Stomach (tissue), 8 donors: ENCODE measurements at regions not wholly inside any gene's neighbourhood (a gene's known extent, or its start where the extent isn't known, plus 50 kb on each side); places are given as distances from the start of the nearest gene placed in this dataset.
"Not testable (repeated sequence)": the region's sequence is repeated elsewhere in the genome, so short reads cannot be mapped to it uniquely, and the experiment has no call there.

Experiments used
- DNase-seq, 2 donors: peaks; one replicate each; pipeline versions ENCODE4 v3.0.0 to v3.0.0-alpha.2; 2013 to 2019
- H3K27ac ChIP-seq, 5 donors: fragments of 200-600 bp in 4 of 5; sonication (generic) in 4 of 5; one replicate each; pipeline ENCODE4 v1.5.1; 2013 to 2019; ENCODE audit warnings: mild to moderate bottlenecking in 1 of 5, moderate library complexity in 1 of 5
- H3K27me3 ChIP-seq, 3 donors: fragments of 200-600 bp; sonication (generic); one replicate each; pipeline ENCODE4 v1.5.1; 2017 to 2019; ENCODE audit warnings: mixed run types in 1 of 3
- H3K36me3 ChIP-seq, 4 donors: fragments of 200-600 bp; sonication (generic); 1 replicate in 3 of 4; 2 replicates in 1 of 4; pipeline ENCODE4 v1.5.1; 2016 to 2019
- H3K4me1 ChIP-seq, 4 donors: fragments of 200-600 bp; sonication (generic); one replicate each; pipeline ENCODE4 v1.5.1; 2016 to 2019
- H3K4me3 ChIP-seq, 4 donors: fragments of 200-600 bp; sonication (generic) in 3 of 4; one replicate each; pipeline ENCODE4 v1.5.1; 2016 to 2019; ENCODE audit warnings: mild to moderate bottlenecking in 1 of 4
- H3K9me3 ChIP-seq, 4 donors: fragments of 200-600 bp; sonication (generic); one replicate each; pipeline ENCODE4 v1.5.1; 2016 to 2019
- CTCF ChIP-seq, 7 experiments: fragments of 450-650 bp in 4 of 7; fragments of 200-600 bp in 3 of 7; sonication (generic) in 3 of 7; IDR thresholded peaks; one replicate each; pipeline ENCODE4 v1.5.1; 2016 to 2019; ENCODE audit warnings: antibody characterized with exemption in 7 of 7, control low read depth in 2 of 7, mild to moderate bottlenecking in 1 of 7
- EP300 ChIP-seq: sonication (generic); formaldehyde crosslinking; IDR thresholded peaks from one replicate; pipeline ENCODE4 v1.6.1; 2017; ENCODE audit warnings: antibody characterized with exemption
- POLR2A ChIP-seq, 4 donors: fragments of 450-650 bp; IDR thresholded peaks; one replicate each; pipeline ENCODE4 v1.6.1; 2016; ENCODE audit warnings: antibody characterized with exemption in 4 of 4, control low read depth in 2 of 4, mild to moderate bottlenecking in 1 of 4, moderate library complexity in 1 of 4
- POLR2AphosphoS5 ChIP-seq, 3 donors: sonication (generic); formaldehyde crosslinking; IDR thresholded peaks; one replicate each; pipeline ENCODE4 v1.6.1; 2016; ENCODE audit warnings: antibody characterized with exemption in 3 of 3
- WGBS, 5 donors: extraction: QIAGEN DNeasy Blood & Tissue Kit in 3 of 5; methylation state at CpG; one replicate each; pipeline versions ENCODE4 v1.1.5 to v1.1.7; 2013 to 2018; 5-methylcytosine and 5-hydroxymethylcytosine counted together
- intact Hi-C: fragments of 100-400 bp; cut with DNase I; formaldehyde crosslinking; loops from one replicate; pipeline ENCODE4 v1.15.1; 2023; ENCODE audit warnings: low total_unique reads
- donor health status: healthy with polysubstance abuse.
- donor health status: Bipolar disorder and iron deficiency.
- donor health status: healthy.

GRCh38 chr2:120511947-120512710 is 166.2 kb downstream of the INHBB start:
- no peak for DNase-seq
- WGBS, 5 donors, result 78 to 87% (median 84%) methylated on average over 17 to 19 of the region's 19 CpGs
- H3K4me1 ChIP-seq, result peaks cover 3 to 15% (median 8%) of the 10 kb centered on the region in 4 donors

GRCh38 chr2:120513776-120514357 is 167.9 kb downstream of the INHBB start:
- no peak for DNase-seq
- intact Hi-C loops, result no loop called here
- H3K27ac ChIP-seq, result no peak overlapping the region

More at GRCh38 chr2:120511947-120512710, 166.2 kb downstream of the INHBB start:
- Histone ChIP-seq H3K9me3 (no peaks in the 10 kb centered on the region), H3K27ac (no peak overlapping the region), H3K27me3 (no peaks in the 10 kb centered on the region), H3K36me3 (no peaks in the 10 kb centered on the region), H3K4me3 (no peak overlapping the region)
- TF ChIP-seq POLR2A (IDR thresholded peaks at IDR 0.05), result no peak
- intact Hi-C loops, result no loop called here

GRCh38 chr2:120514521-120514920 is 168.6 kb downstream of the INHBB start:
- intact Hi-C loops, result no loop called here
- H3K4me3 ChIP-seq, result no peak overlapping the region
- no peaks in the 10 kb centered on the region for H3K36me3 ChIP-seq
- peaks cover 0 to 14% (median 0%) of the 10 kb centered on the region in 3 donors for H3K27me3 ChIP-seq
- H3K27ac ChIP-seq, result no peak overlapping the region
- H3K4me1 ChIP-seq, result peaks cover 0 to 3% (median 1%) of the 10 kb centered on the region in 4 donors
- 82 to 89% (median 86%) methylated on average over 8 of the region's 8 CpGs for WGBS, 5 donors
- no peak for DNase-seq
- no peak for TF ChIP-seq POLR2AphosphoS5 (IDR thresholded peaks at IDR 0.05)
- no peak for TF ChIP-seq POLR2A (IDR thresholded peaks at IDR 0.05)
- no peak for TF ChIP-seq CTCF (IDR thresholded peaks at IDR 0.05)
- no peak for TF ChIP-seq EP300
- no peaks in the 10 kb centered on the region for H3K9me3 ChIP-seq

More at GRCh38 chr2:120513776-120514357, 167.9 kb downstream of the INHBB start:
- no peaks in the 10 kb centered on the region for H3K36me3 ChIP-seq
- H3K9me3 ChIP-seq, result no peaks in the 10 kb centered on the region
- H3K4me3 ChIP-seq, result no peak overlapping the region
- TF ChIP-seq POLR2AphosphoS5 (IDR thresholded peaks at IDR 0.05), result no peak
- no peak for TF ChIP-seq POLR2A (IDR thresholded peaks at IDR 0.05)
- no peak for TF ChIP-seq EP300
- no peak for TF ChIP-seq CTCF (IDR thresholded peaks at IDR 0.05)
- peaks cover 0 to 6% (median 4%) of the 10 kb centered on the region in 4 donors for H3K4me1 ChIP-seq
- 86 to 98% (median 94%) methylated on average over 10 of the region's 10 CpGs for WGBS, 5 donors
- peaks cover 0 to 7% (median 0%) of the 10 kb centered on the region in 3 donors for H3K27me3 ChIP-seq

- H3K36me3 ChIP-seq, DNase-seq, H3K9me3 ChIP-seq, H3K27ac ChIP-seq, intact Hi-C loops, H3K4me3 ChIP-seq, H3K4me1 ChIP-seq: not testable (repeated sequence)
- peaks cover 0 to 14% (median 0%) of the 10 kb centered on the region in 3 donors for H3K27me3 ChIP-seq
- 92 to 100% (median 100%) methylated on average over 1 of the region's 1 CpG for WGBS, 5 donors
These were observed 169.3 kb downstream of the INHBB start for GRCh38 chr2:120515066-120515758.

- Histone ChIP-seq H3K36me3 (no peaks in the 10 kb centered on the region), H3K9me3 (no peaks in the 10 kb centered on the region), H3K27ac (no peak overlapping the region), H3K27me3 (peaks cover 0 to 16% (median 0%) of the 10 kb centered on the region in 3 donors), H3K4me1 (peaks cover 0 to 3% (median 1%) of the 10 kb centered on the region in 4 donors), H3K4me3 (no peak overlapping the region)
- WGBS, 5 donors, result 78 to 82% (median 82%) methylated on average over 5 of the region's 5 CpGs
- intact Hi-C loops, result no loop called here
- no peak for DNase-seq
- TF ChIP-seq POLR2A (IDR thresholded peaks at IDR 0.05) (no peak), POLR2AphosphoS5 (IDR thresholded peaks at IDR 0.05) (no peak), CTCF (IDR thresholded peaks at IDR 0.05) (no peak), EP300 (no peak)
These were observed 170.1 kb downstream of the INHBB start for GRCh38 chr2:120515759-120516678.
